ENCODE measurements at regions not wholly inside any gene's neighbourhood (a gene's known extent, or its start where the extent isn't known, plus 50 kb on each side); places are given as distances from the start of the nearest gene placed in this dataset.

- H3K9me2 ChIP-seq (ENCODE audit: insufficient read depth): no peaks in the 10 kb centered on the region
- H3K36me3 ChIP-seq (ENCODE audit: control insufficient read depth in 1 of 2, insufficient read depth in 2 of 2, low read length in 2 of 2): no peaks in the 10 kb centered on the region
Measured at GRCh38 chr13:90899416-90899815, 448.1 kb upstream of the MIR17HG start.

More at GRCh38 chr13:90899416-90899815, 448.1 kb upstream of the MIR17HG start:
- no peak overlapping the region for H3K4me2 ChIP-seq (ENCODE audit: low read length)
- TF ChIP-seq CBX3 (IDR thresholded peaks at IDR 0.05; ENCODE audit: low read depth) (no peak), CTCF (IDR thresholded peaks at IDR 0.05 in 2 of 3, conservative IDR thresholded peaks at IDR 0.05 in 1 of 3; ENCODE audit: borderline replicate concordance in 1 of 3, insufficient read depth in 1 of 3, low read depth in 2 of 3, low read length in 2 of 3) (no peak), SRF (IDR thresholded peaks at IDR 0.05; ENCODE audit: low read depth) (no peak), ZFX (IDR thresholded peaks at IDR 0.05) (no peak), TCF7L2 (IDR thresholded peaks at IDR 0.05; ENCODE audit: borderline replicate concordance, extremely low read depth, insufficient read depth, insufficient read length) (no peak), EZH2 (IDR thresholded peaks at IDR 0.05) (no peak), RAD21 (IDR thresholded peaks at IDR 0.05; ENCODE audit: low read depth) (no peak), EGR1 (IDR thresholded peaks at IDR 0.05; ENCODE audit: low read depth) (no peak), CEBPB (IDR thresholded peaks at IDR 0.05; ENCODE audit: low read depth) (no peak), ELF1 (IDR thresholded peaks at IDR 0.05; ENCODE audit: borderline replicate concordance, low read depth) (no peak), SIN3A (IDR thresholded peaks at IDR 0.05; ENCODE audit: low read depth) (no peak), SP1 (IDR thresholded peaks at IDR 0.05; ENCODE audit: low read depth) (no peak), MAX (IDR thresholded peaks at IDR 0.05) (no peak), ATF3 (IDR thresholded peaks at IDR 0.05) (no peak), ZNF274 (IDR thresholded peaks at IDR 0.05; ENCODE audit: low read depth, low read length) (no peak), EZH2phosphoT487 (IDR thresholded peaks at IDR 0.05; ENCODE audit: borderline replicate concordance) (no peak), ZBTB33 (IDR thresholded peaks at IDR 0.05; ENCODE audit: extremely low read depth, insufficient replicate concordance, low read length) (no peak), JUND (IDR thresholded peaks at IDR 0.05) (no peak), POLR2A (IDR thresholded peaks at IDR 0.05; ENCODE audit: borderline replicate concordance, extremely low read depth, insufficient read depth, insufficient read length) (no peak)
- ChIA-PET CTCF (no interaction called here), RAD21 (ENCODE audit: low non-redundant PET in 1 of 2, low total read pairs in 2 of 2, uncharacterized antibody in 2 of 2, unreplicated experiment in 2 of 2) (no interaction called here), POLR2A (no interaction called here)
- no peaks in the 10 kb centered on the region for H3K4me1 ChIP-seq (ENCODE audit: control insufficient read depth in 1 of 2, insufficient read depth in 2 of 2, low read length in 2 of 2)
- H3K27ac ChIP-seq (ENCODE audit: low read depth, low read length): no peak overlapping the region
- no peak for DNase-seq (ENCODE audit: low read depth, low spot score)
- no peak overlapping the region for H3K4me3 ChIP-seq (replicated peaks in 1 of 2; ENCODE audit: low read depth in 1 of 2, low read length in 2 of 2)
- no peaks in the 10 kb centered on the region for H4K20me1 ChIP-seq (ENCODE audit: insufficient read depth)
- H2AFZ ChIP-seq (ENCODE audit: low read depth, low read length, poor library complexity, severe bottlenecking): no peak overlapping the region
- no peak overlapping the region for H3K9ac ChIP-seq (ENCODE audit: low read length)
- no peaks in the 10 kb centered on the region for H3K79me2 ChIP-seq (ENCODE audit: insufficient read depth, low read length)
- no peaks in the 10 kb centered on the region for H3K27me3 ChIP-seq (ENCODE audit: insufficient read depth, low read length)
- no TSS peak for BruUV-seq (replicated peaks)
- no peak for ATAC-seq
- H3K9me3 ChIP-seq (ENCODE audit: control insufficient read depth in 1 of 2, insufficient read depth in 1 of 2, low read depth in 1 of 2, low read length in 2 of 2): no peaks in the 10 kb centered on the region; a peak in 1 of 4 replicates
- intact Hi-C loops (cut with micrococcal nuclease): no loop called here

Data from HCT116 (cell line).